ENCODE measurements at regions not wholly inside any gene's neighbourhood (a gene's known extent, or its start where the extent isn't known, plus 50 kb on each side); places are given as distances from the start of the nearest gene placed in this dataset.

DNA sequence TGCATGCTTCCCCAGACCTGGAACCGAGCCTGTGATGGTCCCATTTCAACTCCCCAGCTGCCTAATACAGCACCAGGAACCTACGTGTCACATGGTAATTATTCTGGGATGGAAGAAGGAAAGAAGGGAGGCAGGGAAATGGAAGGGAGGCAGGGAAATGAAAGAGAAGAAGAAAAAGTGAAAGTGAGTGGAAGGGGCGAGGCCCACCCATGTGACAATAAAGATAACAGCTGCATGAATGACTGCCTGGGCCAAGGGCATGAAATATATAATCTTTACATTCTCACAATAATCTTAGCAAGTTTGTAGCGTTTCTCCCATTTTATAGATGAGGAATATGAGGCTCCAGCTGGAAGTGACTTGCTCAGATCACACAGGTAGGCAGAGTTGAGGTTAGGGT lies 245.0 kb upstream of the PWP1 start:
- Histone ChIP-seq H3K27ac (no peak overlapping the region), H3K4me2 (no peak overlapping the region), H4K20me1 (no peaks in the 10 kb centered on the region), H3K36me3 (no peaks in the 10 kb centered on the region), H3K9ac (no peak overlapping the region), H3K4me3 (no peak overlapping the region), H3K27me3 (no peaks in the 10 kb centered on the region), H3K9me3 (no peaks in the 10 kb centered on the region), H3K4me1 (no peaks in the 10 kb centered on the region)
- TF ChIP-seq Cebpa-rat (IDR thresholded peaks at IDR 0.05), result no peak

DNA sequence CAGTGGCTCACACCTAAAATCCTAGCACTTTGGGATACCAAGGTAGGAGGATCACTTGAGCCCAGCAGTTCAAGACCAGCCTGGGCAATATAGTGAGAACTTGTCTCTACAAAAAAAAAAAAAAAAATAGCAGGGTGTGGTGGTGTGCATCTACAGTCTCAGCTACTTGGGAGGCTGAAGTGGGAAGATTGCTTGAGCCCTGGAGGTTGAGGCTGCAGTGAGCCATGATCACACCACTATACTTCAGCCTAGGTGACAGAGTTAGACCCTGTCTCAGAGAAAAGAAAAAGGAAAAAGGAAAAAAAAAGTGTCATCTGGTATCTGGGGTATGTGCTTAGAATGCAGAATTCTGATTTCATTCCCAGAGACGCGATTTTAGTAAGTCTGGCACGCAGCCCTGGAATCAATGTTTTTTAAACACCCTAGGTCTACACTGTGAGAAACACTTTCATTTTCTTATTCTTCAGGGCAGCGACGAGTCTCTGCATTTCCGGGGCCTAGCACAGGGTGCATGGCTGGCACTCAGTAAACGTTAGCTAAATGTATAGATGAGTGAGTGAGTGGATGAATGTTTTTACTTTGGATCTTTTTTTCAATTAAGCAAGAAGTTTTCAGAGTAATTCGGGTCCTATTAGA lies 243.8 kb upstream of the PWP1 start:
- H3K27me3 ChIP-seq, result no peaks in the 10 kb centered on the region
- H3K9me3 ChIP-seq, result no peaks in the 10 kb centered on the region
- no peak overlapping the region for H3K27ac ChIP-seq
- H4K20me1 ChIP-seq, result no peaks in the 10 kb centered on the region
- no peaks in the 10 kb centered on the region for H3K4me1 ChIP-seq
- no peak overlapping the region for H3K4me3 ChIP-seq
- no peak for TF ChIP-seq Cebpa-rat (IDR thresholded peaks at IDR 0.05)
- H3K36me3 ChIP-seq, result no peaks in the 10 kb centered on the region
- H3K4me2 ChIP-seq, result no peak overlapping the region
- no peak overlapping the region for H3K9ac ChIP-seq

DNA sequence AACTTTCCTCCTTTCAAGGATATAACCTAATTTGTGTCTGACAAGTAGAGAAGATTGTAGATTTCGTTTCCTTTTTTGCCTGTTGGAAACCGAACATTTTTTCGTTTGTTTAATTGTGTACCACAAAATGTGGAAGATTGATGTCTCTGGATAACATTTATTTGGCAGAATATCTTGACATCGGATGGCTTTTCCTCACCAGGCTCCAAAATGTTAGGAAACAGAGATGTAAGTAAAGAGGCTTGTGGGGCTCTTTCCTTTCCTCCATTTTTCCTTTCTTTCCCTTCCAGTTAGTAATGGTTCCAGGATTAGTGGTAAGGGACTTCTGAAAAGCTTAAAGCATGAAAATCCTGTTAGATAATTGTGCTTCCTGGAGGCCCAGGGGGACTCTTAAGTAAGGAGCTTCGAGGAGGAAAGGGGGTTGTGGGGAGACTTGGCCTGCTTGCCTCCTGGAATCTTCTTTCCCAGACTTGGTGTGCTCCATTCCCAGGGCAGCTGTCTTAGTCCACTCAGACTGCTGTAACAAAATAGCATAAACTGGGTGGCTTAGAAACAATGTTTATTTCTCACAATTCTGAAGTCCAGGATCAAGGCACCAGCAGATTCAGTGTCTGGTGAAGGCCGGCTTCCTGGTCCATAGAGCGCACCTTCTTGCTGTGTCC lies 243.1 kb upstream of the PWP1 start:
- Histone ChIP-seq H3K4me3 (no peak overlapping the region), H3K4me2 (no peak overlapping the region)

DNA sequence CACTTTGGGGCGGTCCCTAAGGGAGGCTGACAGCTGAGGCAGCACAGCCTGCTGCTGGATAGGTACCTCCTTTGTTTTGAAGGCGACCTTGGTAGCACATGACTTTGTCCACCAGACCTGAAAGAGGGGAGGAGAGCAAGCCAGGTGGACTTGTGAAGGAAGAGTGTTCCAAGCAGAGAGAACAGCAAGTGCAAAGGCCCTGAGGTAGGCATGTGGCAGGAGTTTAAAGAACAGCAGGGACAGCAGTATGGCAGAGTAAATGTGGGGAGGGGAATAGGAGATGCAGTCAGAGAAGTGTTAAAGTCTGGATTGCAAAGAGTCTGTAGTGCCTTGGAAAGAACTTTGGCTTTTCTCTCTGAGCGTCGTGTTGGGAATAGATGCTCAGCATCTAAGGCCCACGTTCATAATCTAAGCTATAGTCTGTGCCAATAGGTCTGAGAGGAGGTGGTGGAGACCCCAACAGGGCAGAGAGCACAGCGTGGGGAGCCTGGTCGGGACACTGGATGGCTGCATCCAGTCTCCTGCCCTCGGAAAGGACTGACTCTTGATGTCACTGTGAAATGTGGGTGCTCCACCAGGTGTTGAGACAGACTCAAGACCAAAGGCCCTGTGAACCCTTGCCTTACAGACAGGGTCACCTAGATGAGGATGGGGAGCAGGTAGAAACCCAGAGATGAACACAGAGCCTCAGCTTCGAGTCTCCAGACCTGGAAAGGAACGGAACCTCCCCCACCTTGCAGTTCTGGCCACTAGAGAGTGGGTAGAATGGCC lies 242.1 kb upstream of the PWP1 start:
- no peak overlapping the region for H3K9ac ChIP-seq
- H3K36me3 ChIP-seq, result no peaks in the 10 kb centered on the region
- no peak overlapping the region for H3K4me2 ChIP-seq

More for the DNA sequence above, 243.1 kb upstream of the PWP1 start:
- Histone ChIP-seq H3K36me3 (no peaks in the 10 kb centered on the region), H3K9ac (no peak overlapping the region), H3K27me3 (no peaks in the 10 kb centered on the region), H4K20me1 (no peaks in the 10 kb centered on the region), H3K4me1 (no peaks in the 10 kb centered on the region), H3K9me3 (no peaks in the 10 kb centered on the region), H3K27ac (no peak overlapping the region)
- no peak for TF ChIP-seq Cebpa-rat (IDR thresholded peaks at IDR 0.05)

DNA sequence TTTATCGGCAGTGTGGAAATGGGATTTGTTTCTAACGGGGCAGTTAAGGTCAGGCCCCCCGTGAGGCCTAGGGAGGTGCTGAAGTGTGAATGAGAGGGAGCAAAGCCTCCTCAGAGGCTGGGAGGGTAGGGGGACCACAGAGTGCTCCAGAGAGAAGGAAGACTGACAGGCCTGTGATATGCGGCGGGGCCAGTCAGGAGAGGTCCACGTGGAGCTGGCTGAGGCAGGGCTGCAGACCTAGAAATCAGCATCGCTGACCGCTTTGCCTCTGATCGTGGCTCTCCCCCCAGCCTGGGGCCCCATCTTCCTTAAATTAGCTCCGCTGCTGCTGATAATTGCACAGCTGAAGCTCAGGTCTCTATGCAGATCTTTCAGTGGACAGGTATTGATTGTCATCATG lies 240.8 kb upstream of the PWP1 start:
- no peak for TF ChIP-seq Cebpa-rat (IDR thresholded peaks at IDR 0.05)
- Histone ChIP-seq H3K9me3 (no peaks in the 10 kb centered on the region), H3K4me2 (no peak overlapping the region), H3K27ac (no peak overlapping the region), H4K20me1 (no peaks in the 10 kb centered on the region; the same call in 1 of the 2 replicates), H3K9ac (no peak overlapping the region), H3K36me3 (no peaks in the 10 kb centered on the region), H3K4me1 (no peaks in the 10 kb centered on the region; the same call in 1 of the 2 replicates), H3K4me3 (no peak overlapping the region), H3K27me3 (no peaks in the 10 kb centered on the region)

More for the DNA sequence above, 242.1 kb upstream of the PWP1 start:
- H4K20me1 ChIP-seq, result no peaks in the 10 kb centered on the region
- no peaks in the 10 kb centered on the region for H3K27me3 ChIP-seq
- H3K4me1 ChIP-seq, result no peaks in the 10 kb centered on the region
- TF ChIP-seq Cebpa-rat (IDR thresholded peaks at IDR 0.05), result no peak
- no peaks in the 10 kb centered on the region for H3K9me3 ChIP-seq
- no peak overlapping the region for H3K4me3 ChIP-seq
- no peak overlapping the region for H3K27ac ChIP-seq

DNA sequence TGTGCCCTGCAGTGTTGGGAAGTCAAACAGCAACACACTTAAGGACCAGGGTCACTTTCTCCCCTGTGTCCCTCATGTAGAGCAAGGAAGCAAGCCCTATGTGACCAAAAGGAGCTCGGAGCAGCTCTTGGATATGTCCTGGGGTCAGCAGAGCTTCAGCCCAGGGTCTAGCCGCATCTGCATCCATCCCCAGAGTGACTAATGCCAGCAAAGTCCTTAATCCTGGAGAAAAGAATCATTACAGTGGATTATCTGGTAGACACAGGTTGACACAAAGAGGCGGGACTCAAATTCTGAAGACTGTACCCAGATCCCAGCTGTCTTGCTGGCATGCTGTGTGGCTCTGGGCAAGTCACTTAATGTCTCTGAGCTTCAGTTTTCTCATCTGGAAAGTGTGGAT lies 239.1 kb upstream of the PWP1 start:
- Histone ChIP-seq H3K27me3 (no peaks in the 10 kb centered on the region), H4K20me1 (no peaks in the 10 kb centered on the region; the same call in 1 of the 2 replicates), H3K27ac (no peak overlapping the region), H3K9me3 (no peaks in the 10 kb centered on the region), H3K4me2 (no peak overlapping the region), H3K4me3 (no peak overlapping the region), H3K9ac (no peak overlapping the region), H3K36me3 (no peaks in the 10 kb centered on the region), H3K4me1 (no peaks in the 10 kb centered on the region; the same call in 1 of the 2 replicates)
- no peak for TF ChIP-seq Cebpa-rat (IDR thresholded peaks at IDR 0.05)

DNA sequence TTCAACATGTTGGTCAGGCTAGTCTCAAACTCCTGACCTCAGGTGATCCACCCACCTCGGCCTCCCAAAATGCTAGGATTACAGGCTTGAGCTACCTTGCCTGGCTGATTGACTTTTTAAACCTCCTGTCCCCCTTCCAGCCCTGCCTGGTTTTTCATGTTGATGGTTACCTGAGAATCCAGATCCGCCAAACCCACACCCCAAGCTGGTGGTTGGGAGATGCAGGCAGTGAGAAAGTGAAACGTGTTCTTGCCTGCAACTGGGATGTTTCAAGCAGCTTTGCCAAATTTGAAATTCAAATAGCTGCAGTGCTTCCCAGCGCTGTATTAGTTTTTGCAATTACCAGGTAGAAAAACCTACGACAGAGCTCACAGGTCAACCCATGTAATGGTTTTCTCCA lies 238.3 kb upstream of the PWP1 start:
- no peak for TF ChIP-seq Cebpa-rat (IDR thresholded peaks at IDR 0.05)
- Histone ChIP-seq H3K9ac (no peak overlapping the region), H3K4me2 (no peak overlapping the region), H3K4me1 (no peaks in the 10 kb centered on the region; the same call in 1 of the 2 replicates), H3K36me3 (no peaks in the 10 kb centered on the region), H3K4me3 (no peak overlapping the region), H3K9me3 (no peaks in the 10 kb centered on the region), H3K27me3 (no peaks in the 10 kb centered on the region), H3K27ac (no peak overlapping the region), H4K20me1 (no peaks in the 10 kb centered on the region; the same call in 1 of the 2 replicates)

DNA sequence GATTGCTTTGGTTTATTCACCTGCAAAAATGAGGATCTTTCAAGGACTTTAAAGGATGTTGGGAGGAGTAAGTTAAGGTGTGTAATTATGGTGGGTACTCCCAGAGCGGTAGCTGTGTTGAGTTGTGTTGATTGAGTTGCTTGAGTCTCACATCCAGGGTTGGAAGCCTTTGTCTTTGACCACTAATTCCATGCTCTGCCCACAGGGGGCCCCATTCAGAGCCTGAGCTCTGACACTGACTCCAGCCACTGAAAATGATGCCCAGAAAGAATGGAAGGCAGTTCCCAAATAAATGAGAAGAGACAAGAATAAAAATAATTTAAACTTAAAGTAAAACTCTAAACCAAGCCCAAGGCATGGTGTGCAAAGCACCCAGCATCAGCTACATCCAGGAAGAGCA lies 237.4 kb upstream of the PWP1 start:
- Histone ChIP-seq H3K27me3 (no peaks in the 10 kb centered on the region), H3K36me3 (no peaks in the 10 kb centered on the region), H3K4me1 (no peaks in the 10 kb centered on the region; the same call in 1 of the 2 replicates), H3K27ac (no peak overlapping the region), H3K9me3 (no peaks in the 10 kb centered on the region), H3K4me2 (no peak overlapping the region), H4K20me1 (no peaks in the 10 kb centered on the region; the same call in 1 of the 2 replicates), H3K9ac (no peak overlapping the region), H3K4me3 (no peak overlapping the region)
- TF ChIP-seq Cebpa-rat (IDR thresholded peaks at IDR 0.05), result no peak

DNA sequence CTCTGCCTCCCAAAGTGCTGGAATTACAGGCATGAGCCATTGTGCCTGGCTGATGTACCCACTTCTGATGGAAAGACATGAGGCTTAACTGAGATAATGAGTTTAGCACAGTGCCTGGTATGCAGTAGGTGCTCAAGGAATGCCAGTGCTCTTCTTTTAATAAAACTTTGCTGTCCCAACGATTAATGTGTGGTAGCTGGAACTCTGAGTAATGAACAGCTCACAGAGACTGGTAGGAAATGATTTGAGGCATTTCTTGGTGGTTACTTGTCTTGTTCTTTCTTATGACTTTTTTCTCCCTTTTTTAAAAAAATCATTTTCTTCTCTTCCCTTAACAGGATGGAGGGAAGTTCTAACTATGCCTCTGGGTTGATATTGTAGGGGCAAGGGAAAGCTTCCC lies 235.7 kb upstream of the PWP1 start:
- H3K4me3 ChIP-seq, result no peak overlapping the region
- no peak for TF ChIP-seq Cebpa-rat (IDR thresholded peaks at IDR 0.05)
- H3K27me3 ChIP-seq, result no peaks in the 10 kb centered on the region
- peaks cover 8% of the 10 kb centered on the region; the same call in 1 of the 2 replicates for H4K20me1 ChIP-seq
- H3K4me1 ChIP-seq, result no peaks in the 10 kb centered on the region; the same call in 1 of the 2 replicates
- no peak overlapping the region for H3K9ac ChIP-seq
- no peak overlapping the region for H3K4me2 ChIP-seq
- no peaks in the 10 kb centered on the region for H3K36me3 ChIP-seq
- no peak overlapping the region for H3K27ac ChIP-seq
- no peaks in the 10 kb centered on the region for H3K9me3 ChIP-seq

DNA sequence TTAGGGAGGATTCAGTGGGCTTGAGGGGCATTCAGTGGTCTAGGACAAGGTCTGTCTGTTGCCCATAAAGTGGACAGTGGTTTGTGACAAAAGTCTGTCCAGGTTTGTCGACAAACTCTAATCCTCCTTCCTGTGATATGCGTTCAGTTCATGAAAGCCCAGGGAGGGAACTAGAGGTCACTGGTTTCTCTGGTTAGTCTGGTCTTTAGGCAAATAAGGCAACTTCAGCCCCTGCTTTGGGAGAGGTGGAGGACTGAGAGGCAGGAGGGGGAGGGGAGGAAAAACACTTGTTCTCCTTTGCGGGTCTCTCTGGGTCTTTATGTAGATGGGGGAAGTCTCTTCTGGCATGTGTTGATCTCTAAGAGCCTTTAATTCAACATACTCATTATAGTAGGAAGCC lies 235.1 kb upstream of the PWP1 start:
- Histone ChIP-seq H3K27ac (no peak overlapping the region), H3K4me3 (no peak overlapping the region)
- no peak for TF ChIP-seq Cebpa-rat (IDR thresholded peaks at IDR 0.05)

More for the DNA sequence above, 235.1 kb upstream of the PWP1 start:
- H3K36me3 ChIP-seq, result no peaks in the 10 kb centered on the region
- no peak overlapping the region for H3K4me2 ChIP-seq
- peaks cover 10% of the 10 kb centered on the region; the same call in 1 of the 2 replicates for H4K20me1 ChIP-seq
- no peak overlapping the region for H3K9ac ChIP-seq
- H3K4me1 ChIP-seq, result no peaks in the 10 kb centered on the region; the same call in 1 of the 2 replicates
- H3K27me3 ChIP-seq, result no peaks in the 10 kb centered on the region
- H3K9me3 ChIP-seq, result no peaks in the 10 kb centered on the region
